WERI-Rb-1 (cell line): ENCODE measurements at regions not wholly inside any gene's neighbourhood (a gene's known extent, or its start where the extent isn't known, plus 50 kb on each side); places are given as distances from the start of the nearest gene placed in this dataset.

Experiments used
- DNase-seq: peaks from one replicate; pipeline ENCODE4 v3.0.0-alpha.2; 2020
- H3K27ac ChIP-seq: fragments of 250-450 bp; sonication (Bioruptor Pico); 2 replicates; pipeline ENCODE4 v1.5.1; 2020; ENCODE audit warnings: mild to moderate bottlenecking, moderate library complexity
- H3K27me3 ChIP-seq: fragments of 250-450 bp; sonication (Bioruptor Pico); 2 replicates; pipeline ENCODE4 v1.5.1; 2021; ENCODE audit warnings: mild to moderate bottlenecking, low read depth, moderate library complexity; ENCODE audit not compliant: insufficient read depth, severe bottlenecking
- H3K36me3 ChIP-seq: fragments of 250-450 bp; sonication (Bioruptor Pico); 2 replicates; pipeline ENCODE4 v1.5.1; 2020; ENCODE audit warnings: mild to moderate bottlenecking, moderate library complexity
- H3K4me3 ChIP-seq: 2 replicates; pipeline ENCODE4 v1.5.1; 2011; ENCODE audit warnings: low read depth, mild to moderate bottlenecking, control low read depth, low read length
- H3K9me3 ChIP-seq: fragments of 250-450 bp; sonication (Bioruptor Pico); 2 replicates; pipeline ENCODE4 v1.5.1; 2021; ENCODE audit warnings: mild to moderate bottlenecking, moderate library complexity; ENCODE audit not compliant: severe bottlenecking
- CTCF ChIP-seq: IDR thresholded peaks from 2 replicates; pipeline ENCODE4 v1.5.1; 2011; ENCODE audit warnings: low read depth, mild to moderate bottlenecking, control low read depth, inconsistent platforms, low read length

GRCh38 chr4:25513814-25514213 is 136.8 kb downstream of the ANAPC4 start:
- no peak for DNase-seq
- Histone ChIP-seq H3K27ac (no peak overlapping the region), H3K4me3 (no peak overlapping the region), H3K36me3 (no peaks in the 10 kb centered on the region), H3K27me3 (no peaks in the 10 kb centered on the region), H3K9me3 (no peaks in the 10 kb centered on the region)
- no peak for TF ChIP-seq CTCF

GRCh38 chr4:25523405-25523804 is 132.2 kb upstream of the SLC34A2 start:
- no peak overlapping the region for H3K4me3 ChIP-seq
- no peak overlapping the region for H3K27ac ChIP-seq
- no peak for TF ChIP-seq CTCF
- H3K27me3 ChIP-seq: no peaks in the 10 kb centered on the region
- no peak for DNase-seq
- no peaks in the 10 kb centered on the region for H3K36me3 ChIP-seq
- no peaks in the 10 kb centered on the region for H3K9me3 ChIP-seq

- no peak for TF ChIP-seq CTCF
- DNase-seq: no peak
- H3K9me3 ChIP-seq: no peaks in the 10 kb centered on the region
- no peak overlapping the region for H3K27ac ChIP-seq
- no peaks in the 10 kb centered on the region for H3K27me3 ChIP-seq
- H3K4me3 ChIP-seq: no peak overlapping the region
- no peaks in the 10 kb centered on the region for H3K36me3 ChIP-seq
Measured at GRCh38 chr4:25524663-25525062, 131.0 kb upstream of the SLC34A2 start.

- H3K4me3 ChIP-seq: no peak overlapping the region
- H3K36me3 ChIP-seq: no peaks in the 10 kb centered on the region
- TF ChIP-seq CTCF: no peak
- no peaks in the 10 kb centered on the region for H3K27me3 ChIP-seq
- H3K27ac ChIP-seq: no peak overlapping the region
- no peaks in the 10 kb centered on the region for H3K9me3 ChIP-seq
- no peak for DNase-seq
Measured at GRCh38 chr4:25525896-25526295, 129.8 kb upstream of the SLC34A2 start.

- no peaks in the 10 kb centered on the region for H3K9me3 ChIP-seq
- no peak overlapping the region for H3K4me3 ChIP-seq
- no peaks in the 10 kb centered on the region for H3K36me3 ChIP-seq
- H3K27me3 ChIP-seq: no peaks in the 10 kb centered on the region
- TF ChIP-seq CTCF: no peak
- H3K27ac ChIP-seq: no peak overlapping the region
- no peak for DNase-seq
Measured at GRCh38 chr4:25527034-25527433, 128.6 kb upstream of the SLC34A2 start.

GRCh38 chr4:25528391-25528790 is 127.3 kb upstream of the SLC34A2 start:
- Histone ChIP-seq H3K36me3 (no peaks in the 10 kb centered on the region), H3K4me3 (no peak overlapping the region), H3K27me3 (no peaks in the 10 kb centered on the region), H3K9me3 (no peaks in the 10 kb centered on the region), H3K27ac (no peak overlapping the region)
- no peak for DNase-seq
- no peak for TF ChIP-seq CTCF
